ENCODE measurements at regions not wholly inside any gene's neighbourhood (a gene's known extent, or its start where the extent isn't known, plus 50 kb on each side); places are given as distances from the start of the nearest gene placed in this dataset.

DNA sequence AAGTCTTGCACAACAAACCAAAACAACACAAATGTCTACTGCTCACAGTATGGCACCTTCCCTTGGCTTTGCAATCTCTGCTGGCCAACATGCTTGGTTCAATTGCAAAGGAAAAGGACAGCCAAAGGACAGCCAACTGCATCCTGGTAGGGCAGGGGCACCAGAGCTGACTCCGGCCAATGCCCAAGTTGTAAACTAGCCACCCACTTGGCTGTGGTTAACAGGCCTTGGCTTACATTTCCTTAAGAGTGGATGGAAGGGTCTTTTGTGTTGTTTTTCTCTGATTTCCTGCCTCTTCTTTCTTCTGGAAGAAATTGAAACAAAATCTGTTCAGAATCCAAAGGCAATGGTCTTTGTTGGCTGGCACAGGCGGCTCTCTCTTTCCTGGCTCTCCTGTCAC is 119.1 kb upstream of the TRIB2 start:
- no peak for TF ChIP-seq POLR2AphosphoS5 (IDR thresholded peaks at IDR 0.05; ENCODE audit: low read depth, low read length)
- no peak for TF ChIP-seq POLR2A (IDR thresholded peaks at IDR 0.05; ENCODE audit: low read depth, low read length)
